ENCODE measurements at regions not wholly inside any gene's neighbourhood (a gene's known extent, or its start where the extent isn't known, plus 50 kb on each side); places are given as distances from the start of the nearest gene placed in this dataset.

- H3K4me3 ChIP-seq (replicated peaks in 1 of 3; ENCODE audit: insufficient read depth in 1 of 3, low read depth in 1 of 3, low read length in 3 of 3) = no peak overlapping the region
- no peak for FAIRE-seq
Observed at GRCh38 chr9:91094324-91095088, 267.2 kb downstream of the AUH start.

DNA sequence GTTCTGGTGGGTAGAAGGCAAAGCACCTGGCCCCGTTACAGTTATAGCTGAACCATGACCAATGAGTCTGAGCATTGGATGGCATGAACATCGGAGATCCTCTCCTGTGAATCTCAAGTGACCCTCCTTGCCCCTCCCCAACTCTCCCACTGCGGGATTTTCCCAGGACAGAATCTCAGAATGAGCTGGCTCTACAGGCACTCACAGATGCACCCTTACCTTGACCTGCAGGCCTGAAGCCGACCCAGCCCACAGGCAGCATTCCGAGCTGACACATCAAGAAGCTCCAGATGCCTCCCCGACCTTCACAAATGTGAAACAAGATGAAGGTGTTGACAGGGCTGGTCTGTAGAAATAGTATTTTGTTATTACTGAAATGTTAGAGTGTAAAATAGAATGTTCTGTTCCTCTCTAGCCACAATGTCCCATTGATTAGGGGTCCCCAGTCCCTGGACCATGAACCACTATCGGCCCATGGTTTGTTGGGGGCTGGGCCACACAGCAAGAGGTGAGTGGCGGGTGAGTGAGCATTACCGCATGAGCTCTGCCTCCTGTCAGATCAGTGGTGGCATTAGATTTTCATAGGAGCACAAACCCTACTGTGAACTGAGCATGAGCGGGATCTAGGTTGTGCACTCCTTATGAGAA is 263.4 kb downstream of the AUH start:
- Histone ChIP-seq H3K4me3 (replicated peaks in 1 of 3; ENCODE audit: insufficient read depth in 1 of 3, low read depth in 1 of 3, low read length in 3 of 3) (no peak overlapping the region), H3K36me3 (ENCODE audit: control insufficient read depth in 2 of 2, extremely low read depth in 1 of 2, insufficient read depth in 2 of 2, low read length in 2 of 2) (no peaks in the 10 kb centered on the region), H3K9me3 (replicated peaks; ENCODE audit: control insufficient read depth, insufficient read depth, low read length) (no peaks in the 10 kb centered on the region), H3K4me1 (ENCODE audit: control insufficient read depth, extremely low read depth, insufficient read depth, low read length) (peaks cover 2% of the 10 kb centered on the region), H3K27ac (ENCODE audit: insufficient read depth, low read depth, low read length) (no peak overlapping the region), H3K27me3 (ENCODE audit: control insufficient read depth in 2 of 2, insufficient read depth in 2 of 2, low read length in 2 of 2) (peaks cover 0 to 4% of the 10 kb centered on the region in 2 experiments), H3K9ac (replicated peaks; ENCODE audit: extremely low read depth, insufficient read depth, low read length) (no peak overlapping the region), H4K20me1 (replicated peaks; ENCODE audit: control insufficient read depth, extremely low read depth, insufficient read depth, low read length) (no peaks in the 10 kb centered on the region), H3K9me1 (replicated peaks; ENCODE audit: control insufficient read depth, extremely low read depth, insufficient read depth, low read length) (no peaks in the 10 kb centered on the region), H3K4me2 (ENCODE audit: insufficient read depth, low read length) (no peak overlapping the region), H2AFZ (ENCODE audit: low read depth, low read length) (no peak overlapping the region), H3K79me2 (ENCODE audit: control insufficient read depth, insufficient read depth, low read length) (no peaks in the 10 kb centered on the region)
- DNase-seq (ENCODE audit: low read depth, low spot score) (no peak), FAIRE-seq (no peak)
- ChIA-PET CTCF (interaction anchor here (0.8 to 3.1 kb wide), 2 partner anchors 8 to 22 kb away, joined by 3 to 19 read pairs; no protein-coding TSS in a partner anchor), POLR2A (interaction anchor here (0.6 kb wide), 1 partner anchor 49 kb away, joined by 9 read pairs; no protein-coding TSS in a partner anchor)
- BruUV-seq (replicated peaks) = no TSS peak
- no peak for TF ChIP-seq JUN (IDR thresholded peaks at IDR 0.05; ENCODE audit: borderline replicate concordance, insufficient read depth, insufficient read length, low read depth)
- TF ChIP-seq EZH2 (IDR thresholded peaks at IDR 0.05; ENCODE audit: borderline replicate concordance, low read depth, low read length, severe bottlenecking) = no peak
- TF ChIP-seq, protein P1, sequence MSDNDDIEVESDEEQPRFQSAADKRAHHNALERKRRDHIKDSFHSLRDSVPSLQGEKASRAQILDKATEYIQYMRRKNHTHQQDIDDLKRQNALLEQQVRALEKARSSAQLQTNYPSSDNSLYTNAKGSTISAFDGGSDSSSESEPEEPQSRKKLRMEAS (IDR thresholded peaks at IDR 0.05; ENCODE audit: insufficient read depth, insufficient read length) = no peak
- TF ChIP-seq, protein P2, sequence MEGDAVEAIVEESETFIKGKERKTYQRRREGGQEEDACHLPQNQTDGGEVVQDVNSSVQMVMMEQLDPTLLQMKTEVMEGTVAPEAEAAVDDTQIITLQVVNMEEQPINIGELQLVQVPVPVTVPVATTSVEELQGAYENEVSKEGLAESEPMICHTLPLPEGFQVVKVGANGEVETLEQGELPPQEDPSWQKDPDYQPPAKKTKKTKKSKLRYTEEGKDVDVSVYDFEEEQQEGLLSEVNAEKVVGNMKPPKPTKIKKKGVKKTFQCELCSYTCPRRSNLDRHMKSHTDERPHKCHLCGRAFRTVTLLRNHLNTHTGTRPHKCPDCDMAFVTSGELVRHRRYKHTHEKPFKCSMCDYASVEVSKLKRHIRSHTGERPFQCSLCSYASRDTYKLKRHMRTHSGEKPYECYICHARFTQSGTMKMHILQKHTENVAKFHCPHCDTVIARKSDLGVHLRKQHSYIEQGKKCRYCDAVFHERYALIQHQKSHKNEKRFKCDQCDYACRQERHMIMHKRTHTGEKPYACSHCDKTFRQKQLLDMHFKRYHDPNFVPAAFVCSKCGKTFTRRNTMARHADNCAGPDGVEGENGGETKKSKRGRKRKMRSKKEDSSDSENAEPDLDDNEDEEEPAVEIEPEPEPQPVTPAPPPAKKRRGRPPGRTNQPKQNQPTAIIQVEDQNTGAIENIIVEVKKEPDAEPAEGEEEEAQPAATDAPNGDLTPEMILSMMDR (IDR thresholded peaks at IDR 0.05; ENCODE audit: extremely low read depth in 1 of 2, insufficient read depth in 1 of 2, low read depth in 1 of 2, low read length in 2 of 2) = no peak
- TF ChIP-seq GATA2 (IDR thresholded peaks at IDR 0.05; ENCODE audit: insufficient read depth, insufficient read length, low read depth, low read length) = no peak
- no peak for TF ChIP-seq FOS (IDR thresholded peaks at IDR 0.05; ENCODE audit: borderline replicate concordance, insufficient read depth, low read length)
- TF ChIP-seq POLR2AphosphoS5 (IDR thresholded peaks at IDR 0.05; ENCODE audit: insufficient read depth, low read depth, low read length) = no peak
- TF ChIP-seq POLR2A (IDR thresholded peaks at IDR 0.05; ENCODE audit: low read depth, low read length) = no peak
- no peak for TF ChIP-seq MYC (IDR thresholded peaks at IDR 0.05; ENCODE audit: low read depth, low read length)
- intact Hi-C loops (cut with micrococcal nuclease) = no loop called here
- dilution Hi-C loops (cut with MboI; ENCODE audit: extremely low pct_ligation_motif_present, low sequenced_read_pairs) = no loop called here

More at GRCh38 chr9:91094324-91095088, 267.2 kb downstream of the AUH start:
- H3K36me3 ChIP-seq (ENCODE audit: control insufficient read depth in 2 of 2, extremely low read depth in 1 of 2, insufficient read depth in 2 of 2, low read length in 2 of 2) = no peaks in the 10 kb centered on the region
- H3K79me2 ChIP-seq (ENCODE audit: control insufficient read depth, insufficient read depth, low read length) = no peaks in the 10 kb centered on the region
- no peaks in the 10 kb centered on the region for H3K9me1 ChIP-seq (replicated peaks; ENCODE audit: control insufficient read depth, extremely low read depth, insufficient read depth, low read length)
- intact Hi-C loops (cut with micrococcal nuclease) = no loop called here
- ChIA-PET CTCF (interaction anchor here (1.1 to 1.4 kb wide), 4 partner anchors 16 to 339 kb away, joined by 3 read pairs; no protein-coding TSS in a partner anchor), POLR2A (no interaction called here)
- no peak overlapping the region for H2AFZ ChIP-seq (ENCODE audit: low read depth, low read length)
- no peak overlapping the region for H3K27ac ChIP-seq (ENCODE audit: insufficient read depth, low read depth, low read length)
- no TSS peak for BruUV-seq (replicated peaks)
- no peaks in the 10 kb centered on the region for H4K20me1 ChIP-seq (replicated peaks; ENCODE audit: control insufficient read depth, extremely low read depth, insufficient read depth, low read length)
- no peaks in the 10 kb centered on the region for H3K27me3 ChIP-seq (ENCODE audit: control insufficient read depth in 2 of 2, insufficient read depth in 2 of 2, low read length in 2 of 2)
- dilution Hi-C loops (cut with MboI; ENCODE audit: extremely low pct_ligation_motif_present, low sequenced_read_pairs) = no loop called here
- H3K9me3 ChIP-seq (replicated peaks; ENCODE audit: control insufficient read depth, insufficient read depth, low read length) = no peaks in the 10 kb centered on the region
- DNase-seq (ENCODE audit: low read depth, low spot score) = no peak
- H3K4me1 ChIP-seq (ENCODE audit: control insufficient read depth, extremely low read depth, insufficient read depth, low read length) = no peaks in the 10 kb centered on the region
- TF ChIP-seq GATA2 (IDR thresholded peaks at IDR 0.05; ENCODE audit: insufficient read depth, insufficient read length, low read depth, low read length) = no peak
- no peak for TF ChIP-seq JUN (IDR thresholded peaks at IDR 0.05; ENCODE audit: borderline replicate concordance, insufficient read depth, insufficient read length, low read depth)
- TF ChIP-seq, protein P1 (IDR thresholded peaks at IDR 0.05; ENCODE audit: insufficient read depth, insufficient read length) = no peak
- TF ChIP-seq FOS (IDR thresholded peaks at IDR 0.05; ENCODE audit: borderline replicate concordance, insufficient read depth, low read length) = no peak
- TF ChIP-seq POLR2AphosphoS5 (IDR thresholded peaks at IDR 0.05; ENCODE audit: insufficient read depth, low read depth, low read length) = no peak
- H3K4me2 ChIP-seq (ENCODE audit: insufficient read depth, low read length) = no peak overlapping the region
- H3K9ac ChIP-seq (replicated peaks; ENCODE audit: extremely low read depth, insufficient read depth, low read length) = no peak overlapping the region
